GM23338 (cell line): ENCODE measurements at regions not wholly inside any gene's neighbourhood (a gene's known extent, or its start where the extent isn't known, plus 50 kb on each side); places are given as distances from the start of the nearest gene placed in this dataset.

ENCODE experiments used
- EZH2 ChIP-seq: fragments of 200-600 bp; sonication (generic); IDR thresholded peaks from one replicate; pipeline ENCODE4 v1.8.0; 2017; ENCODE audit warnings: antibody characterized with exemption, mild to moderate bottlenecking, low read depth; ENCODE audit not compliant: unreplicated experiment
- JUNB ChIP-seq: IDR thresholded peaks from one replicate; pipeline ENCODE4 v1.6.1; 2016; ENCODE audit warnings: antibody characterized with exemption; ENCODE audit not compliant: unreplicated experiment
- TF ChIP-seq, protein P1 (sequence below), 2 experiments: fragments of 200-600 bp in 1 of 2; sonication (generic) in 1 of 2; conservative IDR thresholded peaks; 2 replicates each; pipeline versions ENCODE4 v1.5.1 to v1.6.1; 2016 to 2017; ENCODE audit warnings: antibody characterized with exemption in 2 of 2, low read depth in 2 of 2, mild to moderate bottlenecking in 2 of 2, moderate library complexity in 1 of 2
- TF ChIP-seq, protein P2 (sequence below): IDR thresholded peaks from one replicate; pipeline ENCODE4 v1.6.1; 2018; ENCODE audit warnings: antibody characterized with exemption; ENCODE audit not compliant: unreplicated experiment

- TF ChIP-seq, protein P1, sequence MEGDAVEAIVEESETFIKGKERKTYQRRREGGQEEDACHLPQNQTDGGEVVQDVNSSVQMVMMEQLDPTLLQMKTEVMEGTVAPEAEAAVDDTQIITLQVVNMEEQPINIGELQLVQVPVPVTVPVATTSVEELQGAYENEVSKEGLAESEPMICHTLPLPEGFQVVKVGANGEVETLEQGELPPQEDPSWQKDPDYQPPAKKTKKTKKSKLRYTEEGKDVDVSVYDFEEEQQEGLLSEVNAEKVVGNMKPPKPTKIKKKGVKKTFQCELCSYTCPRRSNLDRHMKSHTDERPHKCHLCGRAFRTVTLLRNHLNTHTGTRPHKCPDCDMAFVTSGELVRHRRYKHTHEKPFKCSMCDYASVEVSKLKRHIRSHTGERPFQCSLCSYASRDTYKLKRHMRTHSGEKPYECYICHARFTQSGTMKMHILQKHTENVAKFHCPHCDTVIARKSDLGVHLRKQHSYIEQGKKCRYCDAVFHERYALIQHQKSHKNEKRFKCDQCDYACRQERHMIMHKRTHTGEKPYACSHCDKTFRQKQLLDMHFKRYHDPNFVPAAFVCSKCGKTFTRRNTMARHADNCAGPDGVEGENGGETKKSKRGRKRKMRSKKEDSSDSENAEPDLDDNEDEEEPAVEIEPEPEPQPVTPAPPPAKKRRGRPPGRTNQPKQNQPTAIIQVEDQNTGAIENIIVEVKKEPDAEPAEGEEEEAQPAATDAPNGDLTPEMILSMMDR (conservative IDR thresholded peaks at IDR 0.05; ENCODE audit: low read depth in 2 of 2): no peak
- TF ChIP-seq JUNB: no peak
- TF ChIP-seq, protein P2, sequence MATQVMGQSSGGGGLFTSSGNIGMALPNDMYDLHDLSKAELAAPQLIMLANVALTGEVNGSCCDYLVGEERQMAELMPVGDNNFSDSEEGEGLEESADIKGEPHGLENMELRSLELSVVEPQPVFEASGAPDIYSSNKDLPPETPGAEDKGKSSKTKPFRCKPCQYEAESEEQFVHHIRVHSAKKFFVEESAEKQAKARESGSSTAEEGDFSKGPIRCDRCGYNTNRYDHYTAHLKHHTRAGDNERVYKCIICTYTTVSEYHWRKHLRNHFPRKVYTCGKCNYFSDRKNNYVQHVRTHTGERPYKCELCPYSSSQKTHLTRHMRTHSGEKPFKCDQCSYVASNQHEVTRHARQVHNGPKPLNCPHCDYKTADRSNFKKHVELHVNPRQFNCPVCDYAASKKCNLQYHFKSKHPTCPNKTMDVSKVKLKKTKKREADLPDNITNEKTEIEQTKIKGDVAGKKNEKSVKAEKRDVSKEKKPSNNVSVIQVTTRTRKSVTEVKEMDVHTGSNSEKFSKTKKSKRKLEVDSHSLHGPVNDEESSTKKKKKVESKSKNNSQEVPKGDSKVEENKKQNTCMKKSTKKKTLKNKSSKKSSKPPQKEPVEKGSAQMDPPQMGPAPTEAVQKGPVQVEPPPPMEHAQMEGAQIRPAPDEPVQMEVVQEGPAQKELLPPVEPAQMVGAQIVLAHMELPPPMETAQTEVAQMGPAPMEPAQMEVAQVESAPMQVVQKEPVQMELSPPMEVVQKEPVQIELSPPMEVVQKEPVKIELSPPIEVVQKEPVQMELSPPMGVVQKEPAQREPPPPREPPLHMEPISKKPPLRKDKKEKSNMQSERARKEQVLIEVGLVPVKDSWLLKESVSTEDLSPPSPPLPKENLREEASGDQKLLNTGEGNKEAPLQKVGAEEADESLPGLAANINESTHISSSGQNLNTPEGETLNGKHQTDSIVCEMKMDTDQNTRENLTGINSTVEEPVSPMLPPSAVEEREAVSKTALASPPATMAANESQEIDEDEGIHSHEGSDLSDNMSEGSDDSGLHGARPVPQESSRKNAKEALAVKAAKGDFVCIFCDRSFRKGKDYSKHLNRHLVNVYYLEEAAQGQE: no peak
- TF ChIP-seq EZH2: no peak
These were observed 726.0 kb upstream of the ARGLU1 start for GRCh38 chr13:107293924-107294323.
